HCT116 (cell line): ENCODE measurements at regions not wholly inside any gene's neighbourhood (a gene's known extent, or its start where the extent isn't known, plus 50 kb on each side); places are given as distances from the start of the nearest gene placed in this dataset.

Experiments
- ATAC-seq: fragments of 200-7000 bp; cut with Tn5 transposase; 2 replicates; pipeline ENCODE4 v1.9.1; 2020; ENCODE audit warnings: mild to moderate bottlenecking, moderate library complexity
- BruUV-seq: library from RNA; stranded (reverse); fragments of 400-500 nt; replicated peaks from 2 replicates; lab custom pipeline; 2021; lab: Mats Ljungman, UMichigan
- CTCF ChIA-PET: fragments of 300-600 bp; sonication (Branson Sonifier 250); formaldehyde crosslinking; loops from one replicate; lab custom pipeline; 2021; ENCODE audit warnings: antibody characterized with exemption; lab: Charles Lee
- POLR2A ChIA-PET: fragments of 300-600, 350-600 bp; sonication (Branson Sonifier 250); formaldehyde crosslinking; loops from one replicate; lab custom pipeline; 2021; ENCODE audit warnings: antibody characterized with exemption; lab: Charles Lee
- RAD21 ChIA-PET, 2 experiments: fragments of 300-600 bp; sonication (Branson Sonifier 250); formaldehyde crosslinking; loops; one replicate each; lab custom pipeline; 2023; ENCODE audit warnings: low total read pairs in 2 of 2; ENCODE audit not compliant: uncharacterized antibody in 2 of 2, unreplicated experiment in 2 of 2, low non-redundant PET in 1 of 2; lab: Charles Lee
- DNase-seq: peaks from one replicate; pipeline ENCODE4 v3.0.0-alpha.2; 2010; ENCODE audit warnings: low read depth, low spot score
- H2AFZ ChIP-seq: fragments of 200-600 bp; shearing (Covaris generic), sonication (generic); 2 replicates; pipeline ENCODE4 v1.6.1; 2017; ENCODE audit warnings: low read depth, mixed run types, mixed read lengths, antibody characterized with exemption, low read length; ENCODE audit not compliant: poor library complexity, severe bottlenecking
- H3K27ac ChIP-seq: 2 replicates; pipeline ENCODE4 v1.5.1; 2012; ENCODE audit warnings: low read depth, low read length
- H3K27me3 ChIP-seq: fragments of 200-600 bp; sonication (generic); 2 replicates; pipeline ENCODE4 v1.6.1; 2016; ENCODE audit warnings: mixed run types, low read length, mixed read lengths; ENCODE audit not compliant: insufficient read depth
- H3K36me3 ChIP-seq, 2 experiments: fragments of 200-500 bp in 1 of 2; fragments of 200-600 bp in 1 of 2; sonication (Bioruptor generic) in 1 of 2; sonication (generic) in 1 of 2; 2 replicates each; pipeline versions ENCODE4 v1.5.1 to v1.6.1; 2014 to 2016; ENCODE audit warnings: low read length in 2 of 2, inconsistent platforms in 1 of 2, mixed read lengths in 1 of 2, mixed run types in 1 of 2; ENCODE audit not compliant: insufficient read depth in 2 of 2, control insufficient read depth in 1 of 2
- H3K4me1 ChIP-seq, 2 experiments: fragments of 200-600 bp in 1 of 2; sonication (generic) in 1 of 2; 2 replicates each; pipeline versions ENCODE4 v1.5.1 to v1.6.1; 2012 to 2017; ENCODE audit warnings: low read length in 2 of 2, inconsistent platforms in 1 of 2, mild to moderate bottlenecking in 1 of 2, mixed read lengths in 1 of 2, mixed run types in 1 of 2, moderate library complexity in 1 of 2; ENCODE audit not compliant: insufficient read depth in 2 of 2, control insufficient read depth in 1 of 2
- H3K4me2 ChIP-seq: fragments of 200-600 bp; sonication (generic); 2 replicates; pipeline ENCODE4 v1.6.1; 2017; ENCODE audit warnings: mixed run types, low read length, mixed read lengths
- H3K4me3 ChIP-seq, 2 experiments: fragments of 200-600 bp in 1 of 2; sonication (generic) in 1 of 2; replicated peaks in 1 of 2; 2 replicates each; pipeline ENCODE4 v1.5.1; 2011 to 2016; ENCODE audit warnings: low read length in 2 of 2, control low read depth in 1 of 2, low read depth in 1 of 2, mild to moderate bottlenecking in 1 of 2, mixed read lengths in 1 of 2, mixed run types in 1 of 2
- H3K79me2 ChIP-seq: fragments of 200-600 bp; sonication (generic); 2 replicates; pipeline ENCODE4 v1.6.1; 2017; ENCODE audit warnings: mild to moderate bottlenecking, mixed run types, low read length, moderate library complexity, mixed read lengths; ENCODE audit not compliant: insufficient read depth
- H3K9ac ChIP-seq: fragments of 200-600 bp; sonication (generic); 2 replicates; pipeline ENCODE4 v1.6.1; 2016; ENCODE audit warnings: low read length, mixed read lengths
- H3K9me2 ChIP-seq: fragments of 200-600 bp; sonication (generic), shearing (Covaris generic); 2 replicates; pipeline ENCODE4 v1.6.1; 2017; ENCODE audit warnings: mixed run types, mild to moderate bottlenecking, moderate library complexity; ENCODE audit not compliant: insufficient read depth
- H3K9me3 ChIP-seq, 2 experiments: fragments of 200-500 bp in 1 of 2; fragments of 200-600 bp in 1 of 2; sonication (Bioruptor generic) in 1 of 2; sonication (generic) in 1 of 2; 2 replicates each; pipeline ENCODE4 v1.6.1; 2014 to 2017; ENCODE audit warnings: low read length in 2 of 2, mixed read lengths in 2 of 2, inconsistent platforms in 1 of 2, low read depth in 1 of 2, mild to moderate bottlenecking in 1 of 2, mixed run types in 1 of 2, moderate library complexity in 1 of 2; ENCODE audit not compliant: control insufficient read depth in 1 of 2, insufficient read depth in 1 of 2
- H4K20me1 ChIP-seq: fragments of 200-600 bp; sonication (generic), shearing (Covaris generic); 2 replicates; pipeline ENCODE4 v1.6.1; 2017; ENCODE audit warnings: mixed run types, mild to moderate bottlenecking, moderate library complexity; ENCODE audit not compliant: insufficient read depth
- ATF3 ChIP-seq: IDR thresholded peaks from 2 replicates; pipeline ENCODE4 v1.6.1; 2012
- CBX3 ChIP-seq: IDR thresholded peaks from 2 replicates; pipeline ENCODE4 v1.6.1; 2012; ENCODE audit warnings: low read depth
- CEBPB ChIP-seq: IDR thresholded peaks from 2 replicates; pipeline ENCODE4 v1.6.1; 2012; ENCODE audit warnings: low read depth
- ELF1 ChIP-seq: IDR thresholded peaks from 2 replicates; pipeline ENCODE4 v1.6.1; 2012; ENCODE audit warnings: low read depth, borderline replicate concordance
- EZH2 ChIP-seq: fragments of 200-600 bp; sonication (generic); IDR thresholded peaks from 2 replicates; pipeline ENCODE4 v1.6.1; 2017; ENCODE audit warnings: antibody characterized with exemption, mixed run types
- EZH2phosphoT487 ChIP-seq: fragments of 200-600 bp; IDR thresholded peaks from 2 replicates; pipeline ENCODE4 v1.6.1; 2018; ENCODE audit warnings: antibody characterized with exemption, borderline replicate concordance
- FOSL1 ChIP-seq: IDR thresholded peaks from 2 replicates; pipeline ENCODE4 v1.6.1; 2012; ENCODE audit warnings: low read depth
- JUND ChIP-seq: IDR thresholded peaks from 2 replicates; pipeline ENCODE4 v1.6.1; 2012
- MAX ChIP-seq: IDR thresholded peaks from 2 replicates; pipeline ENCODE4 v1.6.1; 2012
- POLR2A ChIP-seq: IDR thresholded peaks from 2 replicates; pipeline ENCODE4 v1.7.0; 2011; ENCODE audit warnings: borderline replicate concordance; ENCODE audit not compliant: insufficient read depth, insufficient read length; ENCODE audit errors: extremely low read depth
- RAD21 ChIP-seq: IDR thresholded peaks from 2 replicates; pipeline ENCODE4 v1.6.1; 2012; ENCODE audit warnings: low read depth, mild to moderate bottlenecking
- REST ChIP-seq: IDR thresholded peaks from 2 replicates; pipeline ENCODE4 v1.6.1; 2012; ENCODE audit warnings: low read depth
- SIN3A ChIP-seq: IDR thresholded peaks from 2 replicates; pipeline ENCODE4 v1.6.1; 2012; ENCODE audit warnings: low read depth
- SRF ChIP-seq: IDR thresholded peaks from 2 replicates; pipeline ENCODE4 v1.6.1; 2012; ENCODE audit warnings: low read depth
- YY1 ChIP-seq: IDR thresholded peaks from 2 replicates; pipeline ENCODE4 v1.6.1; 2011; ENCODE audit warnings: low read length, low read depth, moderate library complexity, mild to moderate bottlenecking; ENCODE audit not compliant: insufficient replicate concordance; ENCODE audit errors: extremely low read depth
- ZFX ChIP-seq: fragments of 450-650 bp; IDR thresholded peaks from 2 replicates; pipeline ENCODE4 v1.6.1; 2017
- intact Hi-C: fragments of 100-400 bp; cut with micrococcal nuclease; formaldehyde crosslinking; loops from 2 replicates; pipeline ENCODE4 v1.10.0; 2022
- TF ChIP-seq, protein P1 (sequence below), 3 experiments: fragments of 200-600 bp in 1 of 3; sonication (generic) in 1 of 3; IDR thresholded peaks in 2 of 3; conservative IDR thresholded peaks in 1 of 3; 2 replicates each; pipeline ENCODE4 v1.5.1; 2012 to 2017; ENCODE audit warnings: low read depth in 2 of 3, low read length in 2 of 3, antibody characterized with exemption in 1 of 3, borderline replicate concordance in 1 of 3, control low read depth in 1 of 3, mild to moderate bottlenecking in 1 of 3, mixed read lengths in 1 of 3, mixed run types in 1 of 3, moderate library complexity in 1 of 3; ENCODE audit not compliant: insufficient read depth in 1 of 3

- Histone ChIP-seq H3K9me3 (peaks cover 4 to 27% of the 10 kb centered on the region in 2 experiments; a peak in 2 of 4 replicates), H3K36me3 (no peaks in the 10 kb centered on the region)
- TF ChIP-seq EZH2 (no peak), ZFX (no peak), POLR2A (no peak), MAX (no peak), FOSL1 (no peak), ELF1 (no peak), SIN3A (no peak), SRF (no peak), JUND (no peak), YY1 (no peak), REST (no peak), CBX3 (no peak), EZH2phosphoT487 (no peak), ATF3 (no peak), RAD21 (no peak), CEBPB (no peak)
- TF ChIP-seq, protein P1, sequence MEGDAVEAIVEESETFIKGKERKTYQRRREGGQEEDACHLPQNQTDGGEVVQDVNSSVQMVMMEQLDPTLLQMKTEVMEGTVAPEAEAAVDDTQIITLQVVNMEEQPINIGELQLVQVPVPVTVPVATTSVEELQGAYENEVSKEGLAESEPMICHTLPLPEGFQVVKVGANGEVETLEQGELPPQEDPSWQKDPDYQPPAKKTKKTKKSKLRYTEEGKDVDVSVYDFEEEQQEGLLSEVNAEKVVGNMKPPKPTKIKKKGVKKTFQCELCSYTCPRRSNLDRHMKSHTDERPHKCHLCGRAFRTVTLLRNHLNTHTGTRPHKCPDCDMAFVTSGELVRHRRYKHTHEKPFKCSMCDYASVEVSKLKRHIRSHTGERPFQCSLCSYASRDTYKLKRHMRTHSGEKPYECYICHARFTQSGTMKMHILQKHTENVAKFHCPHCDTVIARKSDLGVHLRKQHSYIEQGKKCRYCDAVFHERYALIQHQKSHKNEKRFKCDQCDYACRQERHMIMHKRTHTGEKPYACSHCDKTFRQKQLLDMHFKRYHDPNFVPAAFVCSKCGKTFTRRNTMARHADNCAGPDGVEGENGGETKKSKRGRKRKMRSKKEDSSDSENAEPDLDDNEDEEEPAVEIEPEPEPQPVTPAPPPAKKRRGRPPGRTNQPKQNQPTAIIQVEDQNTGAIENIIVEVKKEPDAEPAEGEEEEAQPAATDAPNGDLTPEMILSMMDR (IDR thresholded peaks at IDR 0.05 in 2 of 3, conservative IDR thresholded peaks at IDR 0.05 in 1 of 3; ENCODE audit: borderline replicate concordance in 1 of 3, insufficient read depth in 1 of 3, low read depth in 2 of 3, low read length in 2 of 3) = no peak
- TF ChIP-seq, all 23 proteins: peak for 0
- no peaks in the 10 kb centered on the region for H3K79me2 ChIP-seq
- POLR2A ChIA-PET = no interaction called here
- H3K4me3 ChIP-seq = no peak overlapping the region
- no TSS peak for BruUV-seq
- no peaks in the 10 kb centered on the region for H3K4me1 ChIP-seq
- intact Hi-C loops = no loop called here
- no peak overlapping the region for H3K9ac ChIP-seq
- RAD21 ChIA-PET = no interaction called here
- H3K27me3 ChIP-seq = no peaks in the 10 kb centered on the region
- H4K20me1 ChIP-seq = no peaks in the 10 kb centered on the region
- ATAC-seq = no peak
- CTCF ChIA-PET = no interaction called here
- H2AFZ ChIP-seq = no peak overlapping the region
- H3K4me2 ChIP-seq = no peak overlapping the region
- no peaks in the 10 kb centered on the region for H3K9me2 ChIP-seq
- DNase-seq = no peak
- H3K27ac ChIP-seq = no peak overlapping the region
Observed at GRCh38 chr2:14219306-14219705, 413.2 kb upstream of the LRATD1 start.
